HG03520 (cell line): ENCODE measurements at regions not wholly inside any gene's neighbourhood (a gene's known extent, or its start where the extent isn't known, plus 50 kb on each side); places are given as distances from the start of the nearest gene placed in this dataset.

ENCODE experiments used
- ATAC-seq: cut with Tn5 transposase; IDR thresholded peaks from one replicate; pipeline ENCODE4 v1.9.1; 2021; ENCODE audit warnings: mild to moderate bottlenecking, moderate library complexity; ENCODE audit not compliant: unreplicated experiment

- ATAC-seq = peak; percentile 35
Observed at GRCh38 chr2:161570424-161571050, 53.7 kb upstream of the SLC4A10 start.

GRCh38 chr2:161571051-161571429 is 53.2 kb upstream of the SLC4A10 start:
- peak; percentile 14 for ATAC-seq
